GM12864 (cell line): ENCODE measurements at regions not wholly inside any gene's neighbourhood (a gene's known extent, or its start where the extent isn't known, plus 50 kb on each side); places are given as distances from the start of the nearest gene placed in this dataset.

ENCODE experiments used
- DNase-seq: peaks from one replicate; pipeline ENCODE4 v3.0.0-alpha.2; 2011; ENCODE audit warnings: low read depth
- H3K4me3 ChIP-seq: 2 replicates; pipeline ENCODE4 v1.5.1; 2011; ENCODE audit warnings: mild to moderate bottlenecking, low read depth, low read length, control low read depth
- CTCF ChIP-seq: IDR thresholded peaks from 2 replicates; pipeline ENCODE4 v1.5.1; 2011; ENCODE audit warnings: low read depth, mild to moderate bottlenecking, moderate library complexity, low read length, control low read depth, inconsistent platforms; ENCODE audit errors: missing control alignments

DNA sequence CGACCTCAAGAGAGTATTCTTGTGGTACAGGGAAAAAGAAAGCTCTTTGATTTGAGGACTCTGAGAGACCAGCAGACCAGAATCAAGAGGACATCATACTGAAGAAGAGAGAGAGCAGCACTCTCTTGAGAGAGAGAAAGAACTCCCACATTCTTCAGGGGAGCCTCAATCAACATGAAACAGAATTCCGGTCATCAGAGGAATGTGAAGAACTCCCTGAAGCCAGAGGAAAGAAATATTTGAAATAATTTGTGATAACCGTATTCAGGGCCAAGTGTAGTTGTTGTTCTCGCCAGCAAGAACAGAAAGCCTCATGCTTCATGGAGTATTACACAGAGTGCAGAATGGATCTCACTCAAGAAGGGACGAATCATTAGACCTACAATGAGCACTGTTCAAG is 363.8 kb upstream of the TMEM132C start:
- no peak for DNase-seq

GRCh38 chr12:127909041-127909440 is 357.9 kb upstream of the TMEM132C start:
- H3K4me3 ChIP-seq: no peak overlapping the region
- no peak for DNase-seq
- TF ChIP-seq CTCF: no peak

More for the DNA sequence above, 363.8 kb upstream of the TMEM132C start:
- H3K4me3 ChIP-seq: no peak overlapping the region
- no peak for TF ChIP-seq CTCF

DNA sequence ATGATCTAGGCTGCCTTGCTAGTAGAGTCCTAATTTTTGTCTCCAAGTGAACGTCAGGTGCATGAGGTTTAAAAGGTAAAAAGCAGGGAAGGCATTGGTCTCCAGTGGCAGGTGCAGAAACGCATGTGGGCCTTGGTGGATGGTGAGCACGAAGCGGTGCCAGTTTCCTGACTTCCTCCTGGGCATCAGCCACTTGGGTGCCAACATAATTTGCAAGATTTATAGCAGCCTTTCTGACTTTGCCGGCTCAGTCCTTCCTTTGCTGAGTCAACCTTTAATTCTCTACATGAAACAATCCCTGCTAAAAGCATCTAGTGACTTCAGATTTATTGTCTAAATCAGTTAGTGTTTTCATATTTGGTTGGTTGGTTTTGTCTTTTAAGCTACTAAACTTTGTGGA is 355.7 kb upstream of the TMEM132C start:
- DNase-seq: no peak
- TF ChIP-seq CTCF: no peak
- no peak overlapping the region for H3K4me3 ChIP-seq

GRCh38 chr12:127912035-127912665 is 354.8 kb upstream of the TMEM132C start:
- H3K4me3 ChIP-seq: no peak overlapping the region
- no peak for DNase-seq
- TF ChIP-seq CTCF: no peak

DNA sequence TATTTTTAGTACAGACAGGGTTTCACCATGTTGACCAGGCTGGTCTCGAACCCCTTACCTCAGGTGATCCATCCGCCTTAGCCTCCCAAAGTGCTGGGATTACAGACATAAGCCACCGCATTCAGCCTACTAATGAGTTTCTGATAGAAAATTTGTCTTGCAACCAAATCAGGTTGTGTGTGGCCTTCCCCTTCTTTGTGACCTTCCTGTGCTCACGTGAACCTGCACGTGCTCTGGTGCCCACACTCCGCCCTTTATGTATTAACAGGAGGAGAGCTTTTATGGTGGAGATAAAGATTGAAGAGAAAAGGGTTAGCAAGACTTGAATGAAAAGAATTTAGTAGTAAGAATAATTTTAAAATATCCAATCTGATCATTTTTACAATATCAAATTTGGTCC is 343.5 kb upstream of the TMEM132C start:
- DNase-seq: no peak
- H3K4me3 ChIP-seq: no peak overlapping the region
- TF ChIP-seq CTCF: no peak

DNA sequence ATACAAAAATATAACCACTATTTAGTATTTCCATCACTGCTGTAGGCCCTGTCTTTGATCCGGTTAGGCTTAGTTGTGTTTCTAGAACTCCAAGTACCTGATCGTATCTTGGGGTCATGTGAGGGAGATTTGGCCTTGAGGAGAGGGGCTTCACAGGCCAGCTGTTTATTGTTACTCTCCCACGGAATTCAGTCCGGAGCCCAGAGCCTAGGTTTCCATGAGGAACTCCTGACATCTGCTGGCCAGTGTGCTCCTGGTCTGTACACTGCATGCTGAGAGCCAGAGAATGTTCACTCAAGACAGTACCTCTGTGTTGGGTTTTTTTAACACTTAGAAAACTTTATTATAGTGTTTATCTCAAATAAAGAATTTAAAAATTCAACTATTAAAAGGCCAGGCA is 341.0 kb upstream of the TMEM132C start:
- TF ChIP-seq CTCF: no peak
- no peak overlapping the region for H3K4me3 ChIP-seq
- DNase-seq: no peak

DNA sequence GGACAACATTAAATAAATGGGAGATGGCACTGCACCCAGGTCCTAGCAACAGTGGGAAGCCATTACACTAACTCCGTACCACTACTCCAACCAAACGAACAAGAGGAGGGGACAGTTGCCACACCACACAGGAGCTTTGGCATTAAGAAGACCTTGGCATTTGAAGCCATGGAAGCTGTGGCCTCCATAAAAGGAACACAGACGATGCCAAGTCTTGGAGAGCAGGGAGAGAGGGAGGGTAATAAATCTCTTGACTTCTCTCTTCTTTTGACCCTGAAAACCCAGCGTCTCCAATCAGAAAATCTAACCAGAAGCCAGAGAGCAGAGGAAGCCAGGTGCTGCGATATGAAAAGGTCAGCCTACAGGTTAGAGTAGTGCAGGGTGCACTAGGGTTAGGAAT is 338.8 kb upstream of the TMEM132C start:
- no peak for DNase-seq
- H3K4me3 ChIP-seq: no peak overlapping the region
- no peak for TF ChIP-seq CTCF
